GM18868 (cell line): ENCODE measurements at regions not wholly inside any gene's neighbourhood (a gene's known extent, or its start where the extent isn't known, plus 50 kb on each side); places are given as distances from the start of the nearest gene placed in this dataset.
A peak's percentile ranks its signal among the peaks of the same experiment; 100 is the strongest.
"Not testable (repeated sequence)": the region's sequence is repeated elsewhere in the genome, so short reads cannot be mapped to it uniquely, and the experiment has no call there.

Source experiments
- ATAC-seq: cut with Tn5 transposase; IDR thresholded peaks from one replicate; pipeline ENCODE4 v1.9.1; 2021; ENCODE audit warnings: mild to moderate bottlenecking, moderate library complexity; ENCODE audit not compliant: unreplicated experiment

DNA sequence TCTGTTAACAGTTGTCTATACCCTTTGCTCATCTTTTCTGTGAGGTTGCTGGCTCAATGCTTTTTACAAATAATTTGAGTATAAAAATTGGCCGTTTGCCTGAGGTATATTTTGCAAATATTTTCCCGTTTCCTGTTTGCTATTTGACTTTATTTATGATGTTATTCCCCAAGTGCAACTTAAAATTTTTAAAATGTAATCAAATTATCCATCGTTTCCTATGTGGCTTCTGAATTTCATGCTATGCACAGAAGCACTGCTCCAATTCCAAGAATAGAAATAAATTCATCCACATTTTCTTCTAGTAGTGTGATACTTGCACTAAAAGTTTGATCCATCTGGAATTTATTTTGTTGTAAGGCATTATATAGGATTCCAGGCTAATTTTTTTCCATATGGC, 123.6 kb downstream of the ZNF608 start:
- no peak for ATAC-seq

DNA sequence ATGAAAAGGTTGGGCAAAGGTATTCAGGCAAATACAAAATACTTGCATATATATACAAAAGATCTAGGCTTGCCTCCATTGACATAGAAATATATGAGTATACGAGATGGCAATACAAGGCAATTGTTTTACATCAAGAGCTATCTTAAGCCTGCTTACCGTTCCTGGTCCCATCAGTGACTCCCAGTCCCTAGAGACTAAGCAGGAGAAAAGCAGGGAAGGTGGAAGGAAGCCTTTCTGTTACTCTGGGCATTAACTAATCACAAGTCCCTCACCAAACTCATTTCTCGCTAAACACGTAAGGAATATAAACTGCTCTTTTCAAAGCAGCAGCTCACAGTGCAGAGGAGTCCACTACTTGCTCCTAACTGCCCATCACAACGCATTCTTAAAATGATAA, 125.2 kb downstream of the ZNF608 start:
- no peak for ATAC-seq

DNA sequence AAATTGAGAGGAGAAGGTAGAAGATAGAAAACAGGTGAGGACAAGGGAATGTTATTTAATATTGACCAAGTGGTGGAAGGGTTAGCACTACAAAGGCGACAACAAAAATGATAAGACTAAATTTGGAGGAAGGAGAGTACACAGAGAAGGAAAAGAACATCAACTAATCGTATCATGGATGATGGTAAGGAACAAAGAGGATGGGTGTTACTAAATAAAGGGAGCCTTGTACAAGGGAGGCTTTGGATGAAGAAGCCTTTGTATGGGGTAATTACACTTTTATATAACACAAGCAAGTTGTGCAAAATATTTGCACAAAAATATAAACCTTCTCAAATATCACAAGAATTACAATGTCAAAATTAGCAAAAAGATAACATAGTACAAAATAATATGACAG, 125.7 kb downstream of the ZNF608 start:
- ATAC-seq: no peak

DNA sequence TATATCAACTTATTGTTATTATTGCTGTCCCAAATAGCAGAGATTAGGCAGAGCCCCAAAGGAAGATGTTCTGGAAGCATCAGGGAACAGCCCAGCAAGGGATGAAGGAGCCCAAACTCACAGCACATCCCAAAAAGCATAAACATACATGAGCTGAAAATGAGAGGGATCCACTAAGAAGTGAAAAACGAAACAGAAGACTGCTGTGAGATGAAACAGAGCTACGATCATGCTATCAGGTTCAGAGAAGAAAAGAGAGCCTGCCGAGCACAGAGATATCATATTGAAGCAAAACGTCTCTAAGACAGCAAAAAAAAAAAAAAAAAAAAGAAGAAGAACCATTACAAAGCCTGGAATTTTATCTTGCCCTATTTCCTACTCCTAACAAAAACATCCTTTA, 127.3 kb downstream of the ZNF608 start:
- no peak for ATAC-seq

DNA sequence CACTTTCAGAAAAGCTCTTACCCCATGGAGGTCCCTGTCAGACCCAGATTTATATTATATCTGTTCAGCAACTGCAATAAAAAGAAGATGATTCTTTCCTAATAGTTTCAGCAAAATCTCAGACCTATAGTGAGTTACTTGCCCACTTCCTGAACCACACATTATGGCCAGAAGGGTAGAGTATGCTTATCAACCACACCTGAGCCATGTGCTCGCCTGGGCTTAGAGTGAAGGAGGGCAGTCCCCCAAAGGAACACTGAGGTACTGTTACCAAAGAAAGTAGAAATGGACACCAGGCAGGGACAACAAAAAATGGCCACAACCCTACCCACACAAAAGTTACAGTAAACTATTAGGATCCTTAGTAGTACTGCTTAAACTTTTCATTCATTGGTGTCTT, 128.7 kb downstream of the ZNF608 start:
- ATAC-seq: no peak

DNA sequence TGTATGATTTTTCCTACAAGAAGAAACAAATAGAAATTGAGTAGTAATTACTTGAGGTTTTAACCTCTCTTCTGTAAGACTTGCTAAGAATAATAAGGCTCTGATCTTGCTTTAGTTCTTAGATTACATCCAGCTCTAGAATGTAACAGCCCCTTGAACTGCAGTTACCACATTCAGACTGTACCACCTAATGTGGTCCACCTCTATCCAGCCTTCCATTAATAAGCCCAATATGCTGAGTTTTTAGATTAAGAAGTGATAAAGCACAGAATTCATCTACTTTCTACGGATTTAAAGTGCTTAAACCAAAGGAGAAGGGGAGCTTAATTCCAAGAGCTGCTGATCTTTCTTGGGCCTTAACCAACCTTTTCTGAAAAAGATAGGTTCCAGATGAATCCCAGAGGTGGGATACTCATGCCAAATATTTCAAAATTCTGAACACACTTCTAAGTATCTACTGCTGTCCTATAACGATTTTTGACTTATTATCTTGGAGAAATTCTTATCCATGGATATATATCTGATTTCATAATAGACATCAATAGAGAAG, 131.5 kb downstream of the ZNF608 start:
- no peak for ATAC-seq

DNA sequence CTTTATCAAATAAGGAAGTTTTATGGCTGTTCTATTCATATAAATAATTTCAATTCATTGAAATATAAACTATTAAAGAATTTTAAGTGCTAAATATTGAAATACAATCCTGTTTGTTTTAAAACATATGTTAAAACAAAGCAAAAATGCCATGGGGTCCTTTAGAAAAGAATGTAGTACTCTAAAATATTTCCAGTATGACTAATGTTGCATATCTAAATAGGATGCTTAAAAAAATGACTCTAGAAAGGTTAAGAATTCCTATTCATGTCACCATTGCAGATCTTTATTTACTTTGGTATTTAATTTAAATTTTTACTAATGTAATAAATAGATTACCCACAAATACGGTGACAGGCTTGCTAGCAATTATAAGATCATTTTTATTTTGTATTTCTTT, 132.3 kb downstream of the ZNF608 start:
- ATAC-seq: no peak

DNA sequence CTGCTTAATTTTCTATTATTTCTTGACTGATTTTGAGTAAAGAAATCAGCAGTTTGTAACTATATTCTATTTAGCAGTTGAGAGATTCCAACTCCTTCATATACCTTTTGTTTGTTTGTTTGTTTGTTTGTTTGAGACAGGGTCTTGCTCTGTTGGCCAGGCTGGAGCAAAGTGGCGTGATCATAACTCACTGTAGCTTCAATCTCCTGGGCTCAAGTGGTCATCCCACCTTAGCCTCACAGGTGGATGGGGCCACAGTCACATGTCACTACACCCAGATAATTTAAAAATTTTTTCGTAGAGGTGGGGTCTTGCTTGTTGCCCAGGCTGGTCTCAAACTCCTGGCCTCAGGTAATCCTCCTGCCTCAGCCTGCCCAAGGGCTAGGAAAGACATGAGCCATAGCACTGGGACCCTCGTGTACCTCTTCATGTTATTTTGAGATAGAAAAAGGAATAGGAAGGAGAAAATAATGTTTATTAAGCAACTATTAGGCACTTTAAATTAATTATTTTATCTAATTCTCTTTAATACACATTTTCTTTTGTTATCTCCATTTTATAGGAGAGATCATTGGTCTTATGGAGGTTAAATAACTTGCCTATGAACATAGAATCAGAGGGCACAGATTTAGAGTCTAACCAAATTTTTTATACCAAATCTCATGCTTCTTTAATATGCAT, 133.0 kb downstream of the ZNF608 start:
- ATAC-seq: no peak

DNA sequence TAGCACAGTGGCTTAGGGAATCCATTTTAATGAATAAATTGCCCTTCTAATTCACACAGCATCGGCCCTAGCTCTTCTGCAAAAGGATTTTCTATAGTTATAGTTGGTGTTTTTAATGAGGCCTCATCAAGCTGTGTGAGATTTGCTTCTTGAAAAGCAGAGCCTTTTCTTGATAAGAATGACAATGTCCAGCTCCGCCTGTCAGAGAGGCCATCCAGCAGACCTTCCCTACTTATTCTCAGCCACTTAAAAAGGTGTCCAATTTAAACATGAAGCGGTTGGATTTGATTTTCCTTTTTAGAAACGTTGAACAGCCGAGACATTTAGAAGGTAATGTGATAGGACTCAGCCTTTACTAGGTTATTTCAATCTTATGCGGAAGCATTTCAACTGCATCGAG, 134.4 kb downstream of the ZNF608 start:
- ATAC-seq: no peak

DNA sequence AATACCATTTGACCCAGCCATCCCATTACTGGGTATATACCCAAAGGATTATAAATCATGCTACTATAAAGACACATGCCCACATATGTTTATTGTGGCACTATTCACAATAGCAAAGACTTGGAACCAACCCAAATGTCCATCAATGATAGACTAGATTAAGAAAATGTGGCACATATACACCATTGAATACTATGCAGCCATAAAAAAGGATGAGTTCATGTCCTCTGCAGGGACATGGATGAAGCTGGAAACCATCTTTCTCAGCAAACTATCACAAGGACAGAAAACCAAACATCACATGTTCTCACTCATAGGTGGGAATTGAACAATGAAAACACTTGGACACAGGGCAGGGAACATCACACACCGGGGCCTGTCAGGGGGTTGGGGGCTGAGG, 135.2 kb downstream of the ZNF608 start:
- ATAC-seq: not testable (repeated sequence)

DNA sequence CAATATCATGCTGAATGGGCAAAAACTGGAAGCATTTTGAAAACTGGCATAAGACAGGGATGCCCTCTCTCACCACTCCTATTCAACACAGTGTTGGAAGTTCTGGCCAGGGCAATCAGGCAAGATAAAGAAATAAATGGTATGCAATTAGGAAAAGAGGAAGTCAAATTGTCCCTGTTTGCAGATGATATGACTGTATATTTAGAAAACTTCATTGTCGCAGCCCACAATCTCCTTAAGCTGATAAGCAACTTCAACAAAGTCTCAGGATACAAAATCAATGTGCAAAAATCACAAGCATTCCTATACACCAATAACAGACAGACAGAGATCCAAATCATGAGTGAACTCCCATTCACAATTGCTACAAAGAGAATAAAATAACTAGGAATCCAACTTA, 136.8 kb downstream of the ZNF608 start:
- ATAC-seq: not testable (repeated sequence)

DNA sequence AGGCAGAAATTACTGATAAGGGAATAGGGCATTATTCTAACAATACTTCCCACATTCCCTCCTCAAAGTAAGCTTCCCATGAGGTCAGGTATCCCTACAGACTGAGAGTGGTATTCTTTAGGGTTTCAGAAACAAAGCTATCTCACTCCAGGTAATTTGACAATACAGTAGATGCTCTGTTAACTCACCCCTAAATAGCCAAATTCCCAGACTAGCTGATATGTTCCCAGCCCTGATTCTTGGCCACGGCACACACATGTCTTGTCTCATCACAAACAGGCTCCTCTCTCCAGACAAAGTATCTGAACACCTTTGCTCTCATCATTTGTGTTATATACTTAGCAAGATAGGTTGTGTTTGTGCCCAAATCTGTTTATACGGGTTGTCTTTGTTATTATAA, 139.9 kb downstream of the ZNF608 start:
- no peak for ATAC-seq

DNA sequence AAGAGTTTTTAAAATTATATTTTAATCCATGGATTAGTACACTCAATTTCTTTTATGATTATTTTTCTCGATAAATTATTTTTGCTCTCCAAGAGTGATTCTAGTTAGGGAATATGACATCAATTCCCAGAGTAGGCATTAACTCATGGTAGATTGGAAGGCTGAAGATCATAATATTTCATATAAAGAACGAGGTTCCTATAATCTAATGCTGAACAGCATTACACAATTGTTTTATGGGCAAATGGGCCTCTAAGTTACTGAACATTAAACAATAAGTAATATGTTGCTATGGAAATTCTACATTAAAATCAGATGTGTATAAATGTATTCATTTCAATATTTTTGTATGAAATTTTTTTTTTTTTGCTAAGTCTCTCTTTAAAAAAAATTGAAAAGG, 140.3 kb downstream of the ZNF608 start:
- ATAC-seq: no peak

DNA sequence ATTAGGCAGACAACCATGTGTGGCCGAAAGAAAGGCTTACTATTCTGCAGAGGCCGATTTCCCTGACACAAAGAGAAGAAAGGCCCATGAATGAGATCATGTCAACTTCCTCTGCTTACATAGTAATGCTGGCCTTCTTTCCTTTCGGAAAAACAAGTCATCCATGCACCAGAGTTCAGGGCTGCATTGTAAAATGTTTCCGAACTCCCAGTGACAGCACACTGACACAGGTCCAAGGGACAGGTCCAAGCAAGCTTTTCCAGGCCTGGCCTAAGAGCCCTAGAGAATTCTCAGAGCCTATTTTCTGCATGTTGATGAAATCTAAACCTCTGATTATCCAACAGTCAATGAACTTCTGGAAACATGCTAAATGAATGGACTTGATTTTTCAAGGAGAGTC, 140.9 kb downstream of the ZNF608 start:
- no peak for ATAC-seq

DNA sequence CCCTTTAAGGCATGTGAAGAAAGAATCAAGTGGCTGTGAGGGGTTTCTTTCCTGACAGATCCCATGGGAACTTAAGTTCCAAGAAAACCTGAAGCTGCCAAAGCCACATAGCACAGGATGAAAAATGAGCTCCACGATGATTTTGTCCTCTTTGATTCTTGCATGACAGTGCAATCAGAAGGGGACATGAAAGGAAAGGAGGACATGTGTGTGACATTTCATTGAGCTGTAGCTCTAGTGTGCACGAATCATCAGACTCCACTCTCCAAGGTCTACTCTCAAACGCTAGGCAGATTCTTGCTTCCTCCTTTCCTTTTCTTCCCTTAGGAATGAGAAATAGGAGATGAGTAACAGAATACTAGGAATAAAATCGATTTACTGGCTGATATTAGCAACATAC, 142.0 kb downstream of the ZNF608 start:
- no peak for ATAC-seq

DNA sequence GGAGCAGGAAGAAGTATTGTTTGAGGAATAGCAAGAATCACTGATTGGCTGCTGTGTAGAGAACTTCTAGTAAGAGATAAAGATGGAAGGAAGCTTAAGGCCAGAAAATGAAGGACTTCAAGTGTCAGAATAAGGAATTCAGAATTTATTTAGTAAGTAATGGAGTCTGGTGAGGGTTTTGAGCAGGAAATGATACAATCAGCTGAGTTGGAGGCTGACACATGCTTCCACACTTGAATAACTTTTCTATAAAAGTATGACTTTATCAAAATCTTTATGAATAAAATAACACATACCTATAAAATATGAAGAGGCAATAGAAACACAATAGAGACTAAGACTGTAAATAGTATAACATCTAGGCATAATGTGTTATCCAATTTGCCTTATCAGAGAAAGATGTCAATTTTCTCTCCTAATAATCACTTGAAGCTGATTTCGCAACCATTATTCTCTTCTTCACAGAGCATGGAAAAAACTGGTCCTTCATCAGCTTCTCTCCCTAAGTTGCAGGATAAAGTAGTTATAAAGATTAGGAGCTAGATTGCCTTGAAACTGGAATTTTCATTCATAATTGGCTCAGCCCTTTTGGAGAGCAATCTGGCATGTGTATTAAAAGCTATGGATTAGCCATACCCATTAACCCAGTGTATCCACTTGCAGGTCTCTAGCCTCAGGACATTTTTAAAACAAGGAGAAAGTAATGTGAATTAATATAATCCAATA, 143.4 kb downstream of the ZNF608 start:
- no peak for ATAC-seq

DNA sequence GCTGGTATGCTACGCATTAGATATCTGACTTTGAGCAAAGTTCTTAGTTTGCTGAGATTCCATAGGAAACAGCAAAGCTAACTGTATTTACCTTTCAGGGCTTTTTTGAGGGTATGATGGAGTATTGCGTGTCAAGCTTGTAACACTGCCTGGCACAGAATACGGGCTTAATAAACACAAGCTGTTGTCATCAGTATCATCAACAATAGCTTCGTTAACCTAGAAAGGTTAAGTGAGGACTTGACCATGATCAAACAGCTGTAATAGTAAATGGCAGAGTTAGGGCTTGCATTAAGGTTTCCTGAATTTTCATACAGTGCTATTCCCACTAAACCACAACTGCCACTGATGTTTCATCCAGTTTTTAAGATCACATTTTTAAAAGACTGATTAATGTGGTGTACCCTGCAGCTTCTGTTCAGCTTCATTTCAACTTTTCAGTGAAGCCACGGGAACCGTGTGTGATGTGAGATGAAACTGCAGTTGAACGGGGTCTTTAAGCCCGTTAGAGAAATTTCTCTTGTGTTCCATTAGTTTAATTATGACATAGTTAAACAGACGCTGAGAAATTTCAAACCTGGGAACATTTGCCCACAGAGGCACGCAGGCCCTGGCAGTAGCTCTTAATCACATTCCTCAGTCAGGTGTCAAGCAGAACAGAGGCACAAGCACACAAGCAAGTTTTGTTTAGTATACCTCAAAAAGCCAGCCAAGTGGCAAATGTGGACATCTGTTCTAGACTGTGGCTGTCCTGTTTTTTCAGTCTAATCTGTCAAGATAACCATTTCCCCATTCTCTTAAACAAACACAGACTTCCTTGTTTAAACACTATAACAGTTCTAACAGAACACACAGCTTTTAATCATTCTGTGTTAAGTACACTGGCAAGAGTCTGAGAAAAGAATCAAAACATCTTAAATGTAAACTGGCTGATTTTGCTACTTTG, 147.1 kb downstream of the ZNF608 start:
- peak; percentile 85 for ATAC-seq

DNA sequence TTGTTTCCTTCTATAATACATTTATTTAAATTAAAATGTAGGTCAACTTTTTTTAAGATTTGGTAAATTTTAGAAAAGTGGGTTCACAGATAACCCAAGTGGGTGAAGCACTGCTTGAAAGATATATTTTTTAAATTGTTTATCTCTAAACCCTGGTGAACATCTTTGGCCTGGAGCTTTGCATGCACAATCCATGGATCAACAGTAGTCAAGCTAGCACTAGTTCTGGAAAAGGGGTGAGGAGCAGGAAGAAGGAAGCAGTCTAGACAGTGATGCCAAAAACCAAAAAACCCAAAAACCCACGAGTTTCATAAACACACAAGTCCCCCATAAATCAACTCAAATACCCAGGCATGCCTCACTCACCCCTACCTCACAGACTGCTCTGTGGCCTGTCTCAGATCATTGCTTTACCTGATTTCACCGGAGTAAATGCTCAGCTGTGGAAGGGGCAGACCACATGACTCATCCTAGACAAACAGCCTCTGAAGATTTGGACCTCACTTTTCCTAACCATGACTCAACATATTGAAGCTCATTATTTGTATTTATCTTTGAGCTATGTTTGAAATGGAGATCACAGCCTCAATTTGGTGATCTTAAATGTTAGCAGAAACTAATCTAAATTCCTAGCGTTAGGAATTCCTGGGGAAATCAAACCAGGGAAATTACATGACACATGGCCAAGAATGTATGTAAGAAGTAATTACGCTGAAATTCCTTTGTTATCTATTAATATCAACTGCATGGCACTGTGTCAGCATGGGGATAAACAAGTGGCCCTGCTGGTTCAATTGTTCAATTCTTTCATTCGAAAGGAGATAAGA, 149.6 kb downstream of the ZNF608 start:
- no peak for ATAC-seq

DNA sequence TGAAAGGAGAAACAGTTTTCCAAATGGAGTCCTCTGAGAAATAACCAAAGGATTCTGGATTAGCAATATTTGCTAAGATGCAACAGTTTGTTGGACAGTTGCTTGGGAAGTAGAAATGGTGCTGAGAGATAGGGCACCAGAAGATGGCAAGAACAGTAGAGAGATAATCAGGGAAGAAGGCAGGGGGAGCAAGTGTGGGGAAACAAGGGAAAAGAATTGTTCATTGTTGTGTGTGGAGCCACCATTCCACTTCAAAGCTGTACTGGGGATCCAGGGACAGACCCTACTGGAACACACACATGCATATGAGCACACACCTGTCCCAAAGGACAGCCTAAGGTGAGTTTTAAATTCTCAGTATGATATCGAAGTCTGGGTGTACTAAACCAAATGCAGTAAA, 152.5 kb downstream of the ZNF608 start:
- no peak for ATAC-seq

DNA sequence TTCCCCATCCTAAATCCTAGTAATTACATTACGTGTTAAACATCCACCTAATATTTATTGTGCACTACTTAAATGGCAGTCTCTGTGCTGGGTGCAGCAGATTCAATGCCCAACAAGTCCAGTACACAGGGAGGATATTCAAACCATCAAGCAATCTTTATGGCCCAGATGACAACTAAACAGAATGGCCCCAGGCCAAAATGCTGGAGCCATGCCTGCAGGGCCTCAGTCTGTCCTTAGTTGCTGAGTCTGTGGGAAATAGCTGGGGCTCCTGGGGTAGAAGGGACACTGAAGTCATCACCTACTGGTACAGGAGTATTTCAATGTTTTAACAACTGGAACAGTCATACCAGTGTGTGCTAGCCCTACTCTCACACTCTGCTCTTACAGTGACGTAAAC, 153.5 kb downstream of the ZNF608 start:
- ATAC-seq: no peak

DNA sequence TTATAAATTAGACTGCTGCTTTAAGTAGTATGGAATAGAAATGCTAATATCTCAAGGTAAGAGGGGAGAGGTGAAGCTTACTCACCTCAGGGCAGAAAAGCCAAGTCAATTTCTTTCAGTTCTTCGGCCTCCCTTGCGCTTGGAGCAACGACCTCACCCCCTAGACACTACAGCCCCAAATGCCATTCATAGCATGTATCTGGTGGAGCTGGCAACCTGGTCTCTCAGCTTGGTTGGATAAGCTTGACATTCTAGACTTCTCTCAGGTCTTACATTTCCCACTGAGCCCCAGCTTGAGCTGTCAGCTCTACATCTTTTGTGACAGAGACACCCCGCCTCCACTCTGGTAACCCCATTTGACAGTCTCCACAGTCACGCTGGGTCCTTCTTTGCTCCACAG, 154.9 kb downstream of the ZNF608 start:
- no peak for ATAC-seq
